MM.1S (cell line): ENCODE measurements at regions not wholly inside any gene's neighbourhood (a gene's known extent, or its start where the extent isn't known, plus 50 kb on each side); places are given as distances from the start of the nearest gene placed in this dataset.

ENCODE experiments used
- DNase-seq: peaks from one replicate; pipeline ENCODE4 v3.0.0-alpha.2; 2015
- H2AFZ ChIP-seq: fragments of 300-600 bp; sonication (generic); 2 replicates; pipeline ENCODE4 v1.6.0; 2016; ENCODE audit warnings: antibody characterized with exemption, low read length
- H3F3A ChIP-seq: fragments of 300-600 bp; sonication (generic); 2 replicates; pipeline ENCODE4 v1.6.1; 2016; ENCODE audit warnings: mild to moderate bottlenecking, antibody characterized with exemption, low read length, moderate library complexity, mixed read lengths; ENCODE audit not compliant: insufficient read depth
- H3K27ac ChIP-seq: fragments of 300-600 bp; sonication (generic); 2 replicates; pipeline ENCODE4 v1.5.1; 2016; ENCODE audit warnings: mild to moderate bottlenecking, low read length
- H3K27me3 ChIP-seq: fragments of 300-600 bp; sonication (generic); replicated peaks from 2 replicates; pipeline ENCODE4 v1.6.0; 2016; ENCODE audit warnings: low read length; ENCODE audit not compliant: insufficient read depth
- H3K36me3 ChIP-seq: fragments of 300-600 bp; sonication (generic); replicated peaks from 2 replicates; pipeline ENCODE4 v1.6.1; 2016; ENCODE audit warnings: mild to moderate bottlenecking, low read length, mixed read lengths; ENCODE audit not compliant: insufficient read depth
- H3K4me1 ChIP-seq: fragments of 300-600 bp; sonication (generic); 2 replicates; pipeline ENCODE4 v1.6.1; 2016; ENCODE audit warnings: low read length, mixed read lengths
- H3K4me2 ChIP-seq: fragments of 300-600 bp; sonication (generic); 2 replicates; pipeline ENCODE4 v1.6.0; 2016; ENCODE audit warnings: low read depth, low read length
- H3K4me3 ChIP-seq: fragments of 300-600 bp; sonication (generic); 2 replicates; pipeline ENCODE4 v1.5.1; 2016; ENCODE audit warnings: low read length, mixed read lengths
- H3K79me2 ChIP-seq: fragments of 300-600 bp; sonication (generic); 2 replicates; pipeline ENCODE4 v1.6.1; 2016; ENCODE audit warnings: mixed run types, low read length, mixed read lengths
- H3K9ac ChIP-seq: fragments of 300-600 bp; sonication (generic); 2 replicates; pipeline ENCODE4 v1.6.1; 2016; ENCODE audit warnings: low read length, mixed read lengths
- H3K9me2 ChIP-seq: fragments of 300-600 bp; sonication (generic); replicated peaks from 2 replicates; pipeline ENCODE4 v1.6.1; 2016; ENCODE audit warnings: mild to moderate bottlenecking, low read length, mixed read lengths; ENCODE audit not compliant: insufficient read depth
- H3K9me3 ChIP-seq: fragments of 300-600 bp; sonication (generic); replicated peaks from 2 replicates; pipeline ENCODE4 v1.6.1; 2016; ENCODE audit warnings: mild to moderate bottlenecking, low read length, mixed read lengths; ENCODE audit not compliant: insufficient read depth
- H4K20me1 ChIP-seq: fragments of 300-600 bp; sonication (generic); 2 replicates; pipeline ENCODE4 v1.6.1; 2016; ENCODE audit warnings: mild to moderate bottlenecking, low read length, moderate library complexity, mixed read lengths; ENCODE audit not compliant: insufficient read depth
- EZH2 ChIP-seq: fragments of 300-600 bp; sonication (generic); optimal IDR thresholded peaks from 2 replicates; pipeline ENCODE3; 2017; ENCODE audit warnings: low read depth, mild to moderate bottlenecking, antibody characterized with exemption, low read length, mixed read lengths
- EZH2phosphoT487 ChIP-seq: fragments of 300-600 bp; sonication (generic); IDR thresholded peaks from 2 replicates; pipeline ENCODE4 v1.6.1; 2018; ENCODE audit warnings: antibody characterized with exemption, low read length
- TF ChIP-seq, protein P1 (sequence below): fragments of 300-600 bp; sonication (generic); IDR thresholded peaks from 2 replicates; pipeline ENCODE4 v1.5.1; 2016; ENCODE audit warnings: antibody characterized with exemption, low read length, mixed read lengths

DNA sequence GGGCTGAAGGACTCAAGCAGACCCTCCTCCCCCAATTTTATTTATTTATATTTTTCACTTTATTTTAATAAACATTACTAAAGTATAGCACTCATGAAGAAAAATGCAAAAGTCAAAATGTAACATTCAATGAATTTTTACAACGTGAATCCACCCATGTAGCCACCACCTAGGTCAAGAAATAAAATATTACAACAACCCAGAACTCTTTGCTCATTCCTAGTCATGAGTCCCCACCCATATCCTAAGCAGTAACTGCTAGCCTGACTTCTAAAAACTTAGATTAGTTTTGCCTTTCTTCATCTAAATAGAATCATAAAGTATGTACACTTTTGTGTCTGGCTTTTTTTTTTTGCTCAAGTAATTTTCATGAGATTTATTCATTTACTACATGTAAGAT lies 86.9 kb upstream of the CRY1 start:
- Histone ChIP-seq H3K27me3 (no peaks in the 10 kb centered on the region), H2AFZ (no peak overlapping the region), H3K36me3 (no peaks in the 10 kb centered on the region), H3K27ac (no peak overlapping the region), H3K9me2 (no peaks in the 10 kb centered on the region), H3K4me1 (no peaks in the 10 kb centered on the region), H3K9ac (no peak overlapping the region), H3K4me2 (no peak overlapping the region), H4K20me1 (no peaks in the 10 kb centered on the region), H3F3A (no peaks in the 10 kb centered on the region), H3K79me2 (no peaks in the 10 kb centered on the region), H3K9me3 (no peaks in the 10 kb centered on the region), H3K4me3 (no peak overlapping the region)
- TF ChIP-seq, protein P1, sequence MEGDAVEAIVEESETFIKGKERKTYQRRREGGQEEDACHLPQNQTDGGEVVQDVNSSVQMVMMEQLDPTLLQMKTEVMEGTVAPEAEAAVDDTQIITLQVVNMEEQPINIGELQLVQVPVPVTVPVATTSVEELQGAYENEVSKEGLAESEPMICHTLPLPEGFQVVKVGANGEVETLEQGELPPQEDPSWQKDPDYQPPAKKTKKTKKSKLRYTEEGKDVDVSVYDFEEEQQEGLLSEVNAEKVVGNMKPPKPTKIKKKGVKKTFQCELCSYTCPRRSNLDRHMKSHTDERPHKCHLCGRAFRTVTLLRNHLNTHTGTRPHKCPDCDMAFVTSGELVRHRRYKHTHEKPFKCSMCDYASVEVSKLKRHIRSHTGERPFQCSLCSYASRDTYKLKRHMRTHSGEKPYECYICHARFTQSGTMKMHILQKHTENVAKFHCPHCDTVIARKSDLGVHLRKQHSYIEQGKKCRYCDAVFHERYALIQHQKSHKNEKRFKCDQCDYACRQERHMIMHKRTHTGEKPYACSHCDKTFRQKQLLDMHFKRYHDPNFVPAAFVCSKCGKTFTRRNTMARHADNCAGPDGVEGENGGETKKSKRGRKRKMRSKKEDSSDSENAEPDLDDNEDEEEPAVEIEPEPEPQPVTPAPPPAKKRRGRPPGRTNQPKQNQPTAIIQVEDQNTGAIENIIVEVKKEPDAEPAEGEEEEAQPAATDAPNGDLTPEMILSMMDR: no peak
- TF ChIP-seq EZH2 (no peak), EZH2phosphoT487 (no peak)
- no peak for DNase-seq

DNA sequence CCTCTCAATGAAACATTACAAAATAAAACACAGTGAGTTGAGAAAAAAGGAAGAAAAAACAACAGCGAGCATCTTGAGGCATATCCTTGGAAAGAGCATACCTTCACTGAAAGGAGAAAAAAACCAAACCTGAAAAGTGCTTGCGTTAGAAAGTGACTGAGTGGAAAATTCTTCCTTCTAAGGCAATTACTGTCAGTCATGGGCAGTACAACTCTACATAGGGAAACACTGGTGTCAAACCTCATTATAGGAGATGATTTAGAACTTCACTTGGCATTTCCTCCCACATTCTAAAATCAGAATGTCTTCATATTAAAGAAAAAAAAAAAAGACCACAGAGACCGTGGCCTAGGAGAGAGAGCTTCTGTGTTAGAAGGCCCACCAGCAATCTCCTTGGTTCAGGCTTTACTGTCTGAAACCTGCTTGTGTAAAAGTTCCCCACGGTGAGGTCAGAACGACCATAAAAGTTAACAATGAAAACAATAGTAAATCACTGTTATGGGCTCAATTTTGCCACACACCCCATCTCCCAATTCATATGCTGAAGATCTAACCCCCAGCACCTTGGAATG lies 91.1 kb upstream of the CRY1 start:
- H3K4me2 ChIP-seq: no peak overlapping the region
- H4K20me1 ChIP-seq: no peaks in the 10 kb centered on the region
- H3K4me1 ChIP-seq: no peaks in the 10 kb centered on the region
- H3K9ac ChIP-seq: no peak overlapping the region
- no peaks in the 10 kb centered on the region for H3K36me3 ChIP-seq
- no peak overlapping the region for H3K4me3 ChIP-seq
- no peaks in the 10 kb centered on the region for H3K9me2 ChIP-seq
- H3K27me3 ChIP-seq: no peaks in the 10 kb centered on the region
- H3K27ac ChIP-seq: no peak overlapping the region
- H2AFZ ChIP-seq: no peak overlapping the region
- no peak for DNase-seq
- no peaks in the 10 kb centered on the region for H3K79me2 ChIP-seq
- no peaks in the 10 kb centered on the region for H3K9me3 ChIP-seq
- TF ChIP-seq, protein P1: no peak
- TF ChIP-seq EZH2phosphoT487 (no peak), EZH2 (no peak)
- H3F3A ChIP-seq: no peaks in the 10 kb centered on the region

DNA sequence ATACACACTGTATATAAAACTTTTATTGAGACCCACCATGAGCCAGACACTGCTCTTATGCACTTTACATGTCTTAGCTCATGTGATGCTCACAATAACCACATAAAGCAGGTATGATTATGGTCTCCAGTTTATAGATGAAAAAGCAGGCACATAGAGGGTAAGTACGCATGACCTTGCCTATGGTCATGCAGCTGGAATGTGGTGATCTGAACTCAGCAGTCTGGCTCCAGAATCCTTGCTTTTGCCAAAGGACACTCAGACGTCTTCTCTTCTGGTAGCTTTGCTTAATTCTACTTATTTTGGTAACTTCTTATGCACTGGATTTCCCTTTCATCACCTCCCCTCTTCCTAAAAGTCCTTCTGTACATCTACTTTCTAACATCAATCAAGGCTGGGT lies 103.3 kb upstream of the CRY1 start:
- no peak overlapping the region for H3K9ac ChIP-seq
- no peaks in the 10 kb centered on the region for H3K9me3 ChIP-seq
- no peaks in the 10 kb centered on the region for H3K4me1 ChIP-seq
- H3K79me2 ChIP-seq: no peaks in the 10 kb centered on the region
- no peaks in the 10 kb centered on the region for H3K9me2 ChIP-seq
- H3K27ac ChIP-seq: no peak overlapping the region
- H3K27me3 ChIP-seq: no peaks in the 10 kb centered on the region
- H4K20me1 ChIP-seq: no peaks in the 10 kb centered on the region
- TF ChIP-seq, protein P1: no peak
- no peak for TF ChIP-seq EZH2phosphoT487
- TF ChIP-seq EZH2: no peak
- H3K4me2 ChIP-seq: no peak overlapping the region
- DNase-seq: no peak
- no peaks in the 10 kb centered on the region for H3F3A ChIP-seq
- no peaks in the 10 kb centered on the region for H3K36me3 ChIP-seq
- H3K4me3 ChIP-seq: no peak overlapping the region
- no peak overlapping the region for H2AFZ ChIP-seq
